ENCODE measurements at regions not wholly inside any gene's neighbourhood (a gene's known extent, or its start where the extent isn't known, plus 50 kb on each side); places are given as distances from the start of the nearest gene placed in this dataset.
"Not testable (repeated sequence)": the region's sequence is repeated elsewhere in the genome, so short reads cannot be mapped to it uniquely, and the experiment has no call there.

DNA sequence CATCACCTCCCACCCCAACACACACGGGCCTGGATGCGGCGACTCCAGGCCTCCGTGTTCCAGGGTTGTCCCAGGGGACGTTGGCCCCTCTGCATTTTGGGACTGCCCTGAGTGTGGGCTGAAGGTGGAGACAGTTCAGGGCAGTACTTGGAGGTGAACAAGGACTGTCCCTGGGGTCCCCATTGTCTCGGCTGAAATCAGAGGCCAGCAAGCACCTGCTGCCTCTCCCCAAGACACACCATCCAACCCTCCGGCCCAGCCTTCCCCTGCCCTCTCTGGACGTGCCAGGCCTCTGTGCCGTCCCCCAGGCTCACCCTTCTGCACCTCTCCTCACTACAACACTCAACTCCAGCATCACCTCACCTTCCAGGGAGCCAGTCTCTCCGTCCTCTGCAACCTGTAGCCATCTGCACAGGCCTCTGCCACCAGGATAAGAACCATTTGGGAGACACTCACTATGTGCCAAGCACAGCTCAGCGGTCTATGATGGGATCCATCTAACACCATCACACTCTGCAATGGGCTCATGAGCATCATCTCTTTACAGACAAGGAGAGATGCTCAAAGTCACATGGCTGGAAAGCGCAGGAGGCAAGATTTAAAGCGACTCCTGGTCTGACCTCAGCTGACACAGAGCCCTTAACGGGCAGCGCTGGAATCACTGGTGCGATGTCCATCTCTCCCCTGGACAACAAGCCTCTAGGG, 104.5 kb upstream of the SEC14L1 start:
- intact Hi-C loops (cut with DNase I), result no loop called here
- no peak for ATAC-seq
- no peak for DNase-seq (ENCODE audit: missing footprints)

DNA sequence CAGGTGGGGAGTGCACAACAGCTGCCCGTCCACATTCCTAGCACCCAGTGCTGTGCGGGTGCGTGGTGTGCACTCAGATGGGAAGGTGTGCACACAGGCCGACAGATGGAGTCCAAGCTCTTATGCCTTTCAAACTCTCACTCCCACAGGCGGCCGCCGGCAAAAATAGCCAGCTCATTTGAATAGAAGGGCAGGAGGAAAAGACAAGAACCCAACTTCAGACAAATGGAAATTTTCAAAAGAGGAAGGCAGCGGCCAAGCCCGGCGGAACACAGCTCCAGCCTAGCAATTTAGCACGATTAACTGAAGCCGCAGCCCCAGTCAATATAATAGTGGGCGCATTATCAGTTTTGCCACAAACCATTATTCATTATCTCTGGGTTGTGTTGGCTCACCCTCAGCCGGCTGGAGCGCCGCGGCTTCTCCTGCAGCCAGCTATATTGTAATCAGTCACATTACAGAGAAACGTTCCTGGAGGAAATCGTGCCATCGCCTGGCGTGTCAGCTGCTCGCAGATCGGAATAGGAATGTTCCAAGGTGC, 103.9 kb upstream of the SEC14L1 start:
- ATAC-seq (peak; percentile 44), DNase-seq (ENCODE audit: missing footprints) (no peak)
- intact Hi-C loops (cut with DNase I), result no loop called here

DNA sequence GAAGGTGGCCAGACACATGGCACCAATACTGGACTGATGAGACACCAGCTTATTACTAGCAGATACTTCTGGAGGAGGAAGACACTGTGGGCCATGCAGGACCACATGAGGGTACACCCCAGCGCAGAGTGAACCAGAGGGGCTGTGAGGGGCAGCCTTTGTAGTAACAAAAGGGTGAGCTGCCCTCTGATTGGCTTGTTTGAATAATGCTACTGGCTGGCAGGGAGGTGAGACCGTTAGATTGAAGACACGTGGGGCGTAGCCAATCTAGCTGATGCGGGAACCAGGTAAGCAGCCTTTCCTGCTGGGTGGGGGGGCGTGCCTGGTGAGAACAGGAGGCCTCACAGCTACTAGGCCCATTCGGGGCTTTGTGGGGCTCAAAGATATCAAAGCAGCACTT, 102.8 kb upstream of the SEC14L1 start:
- DNase-seq (ENCODE audit: missing footprints) (no peak), ATAC-seq (no peak)
- intact Hi-C loops (cut with DNase I), result no loop called here

DNA sequence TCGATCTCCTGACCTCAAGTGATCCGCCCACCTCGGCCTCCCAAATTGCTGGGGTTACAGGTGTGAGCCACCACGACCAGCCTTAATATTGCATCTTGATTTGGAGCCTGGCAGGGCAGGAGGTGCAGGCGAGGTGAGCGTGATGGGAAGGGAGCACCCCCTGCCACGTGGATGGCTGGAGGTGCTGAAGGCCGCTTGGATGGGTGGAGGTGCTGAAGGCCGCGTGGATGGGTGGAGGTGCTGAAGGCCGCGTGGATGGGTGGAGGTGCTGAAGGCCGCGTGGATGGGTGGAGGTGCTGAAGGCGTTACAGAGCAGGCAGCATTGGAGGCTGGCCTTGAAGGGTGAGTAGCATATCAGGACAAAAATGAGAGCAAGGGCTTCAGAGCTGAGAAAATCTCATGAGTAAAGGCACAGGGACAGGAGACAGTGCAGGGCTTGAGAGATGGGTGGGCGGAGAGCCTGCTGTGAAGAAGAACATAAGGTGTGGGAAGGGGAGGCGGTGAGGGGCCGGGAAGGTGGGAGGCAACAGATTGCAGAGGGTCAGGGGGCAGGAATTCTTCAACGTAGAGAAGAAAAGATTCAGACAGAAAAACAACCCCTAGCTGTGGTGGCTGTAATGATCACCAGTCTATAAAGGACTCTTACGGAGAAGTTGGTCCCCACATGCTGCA, 101.7 kb upstream of the SEC14L1 start:
- intact Hi-C loops (cut with DNase I), result no loop called here
- DNase-seq (ENCODE audit: missing footprints) (no peak), ATAC-seq (no peak)

DNA sequence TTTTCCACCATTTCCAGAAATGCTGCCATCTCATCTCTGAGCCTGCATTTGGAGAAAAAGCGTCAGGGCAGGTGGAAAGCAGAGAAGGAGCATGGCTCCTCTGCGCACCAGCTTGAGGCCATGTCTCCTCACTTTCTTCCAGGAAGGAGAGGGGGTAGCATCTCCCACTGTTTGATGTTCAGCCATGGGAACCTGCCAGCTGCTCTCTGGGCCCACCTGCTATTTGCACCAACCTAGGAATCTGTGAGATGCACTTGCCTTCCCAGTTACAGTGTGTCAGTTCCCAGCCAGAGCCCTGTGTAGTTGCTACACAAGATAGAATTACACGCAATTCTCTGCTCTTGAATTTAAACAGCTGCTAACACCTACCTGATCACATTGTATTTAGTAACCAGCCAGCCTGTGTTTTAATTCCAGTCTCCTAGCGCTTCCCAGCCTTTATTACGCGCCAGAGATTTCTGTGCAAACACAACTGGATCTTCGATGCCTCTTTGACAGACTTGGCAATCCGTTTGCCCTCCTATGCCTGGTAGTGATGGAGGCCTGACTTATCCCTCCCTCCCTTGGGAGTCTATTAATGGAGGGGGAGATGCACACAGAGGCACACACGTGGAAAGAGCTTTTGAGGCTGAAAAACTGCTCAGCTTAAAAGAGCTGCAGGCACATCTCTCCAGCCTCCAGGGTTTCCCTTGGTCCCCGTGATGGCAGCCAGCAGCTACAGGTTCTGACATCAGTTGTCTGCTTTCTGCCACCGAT, 98.1 kb upstream of the SEC14L1 start:
- no peak for ATAC-seq
- intact Hi-C loops (cut with DNase I), result no loop called here
- DNase-seq (ENCODE audit: missing footprints), result no peak

DNA sequence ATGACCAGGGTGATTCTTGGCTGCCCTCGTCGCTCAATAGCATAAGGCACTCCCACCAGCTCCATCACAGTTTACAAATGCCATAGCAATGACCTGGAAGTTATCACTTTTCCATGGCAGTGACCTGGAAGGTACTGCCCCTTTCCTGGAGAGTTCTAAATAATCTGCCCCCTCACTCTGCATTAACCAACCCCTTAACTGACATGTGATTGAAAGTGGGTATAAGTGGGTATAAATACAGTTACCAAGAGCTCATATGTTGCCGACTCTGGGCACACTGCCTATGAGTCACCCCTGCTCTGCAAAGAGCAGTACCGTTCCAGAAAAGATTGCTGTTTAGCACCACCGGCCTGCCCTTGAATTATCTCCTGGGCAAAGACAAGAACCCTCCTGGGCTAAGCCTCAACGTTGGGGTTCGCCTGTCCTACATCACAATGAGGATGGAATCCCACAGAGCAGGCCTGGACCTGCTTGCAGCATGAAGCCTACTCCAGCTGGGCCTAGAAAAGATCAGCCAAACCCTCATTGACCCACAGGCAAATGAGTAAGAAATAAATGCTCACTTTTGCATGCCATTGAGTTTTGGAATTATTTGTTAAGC, 95.2 kb upstream of the SEC14L1 start:
- DNase-seq (ENCODE audit: missing footprints), result no peak
- intact Hi-C loops (cut with DNase I), result no loop called here
- no peak for ATAC-seq

DNA sequence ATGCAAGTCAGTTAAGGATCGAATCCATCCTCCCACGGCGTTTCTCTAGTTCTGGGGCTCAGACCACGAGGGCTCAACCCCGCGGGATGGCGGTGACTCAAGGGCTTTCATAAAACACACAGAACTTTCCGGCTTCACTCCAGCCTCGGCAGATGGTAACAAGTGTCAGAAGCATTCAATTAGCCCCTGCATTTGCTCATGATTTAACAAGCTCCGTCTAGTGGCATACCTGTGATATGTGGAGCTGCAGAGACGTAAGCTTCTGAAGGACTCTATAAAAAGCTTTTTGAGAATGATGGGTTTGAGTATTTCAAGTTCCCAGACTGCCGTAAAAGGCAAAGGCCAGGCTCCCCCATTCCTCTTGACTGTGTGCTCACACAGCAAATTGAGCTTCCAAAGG, 91.3 kb upstream of the SEC14L1 start:
- DNase-seq (ENCODE audit: missing footprints), result no peak
- ATAC-seq, result no peak
- intact Hi-C loops (cut with DNase I), result no loop called here

DNA sequence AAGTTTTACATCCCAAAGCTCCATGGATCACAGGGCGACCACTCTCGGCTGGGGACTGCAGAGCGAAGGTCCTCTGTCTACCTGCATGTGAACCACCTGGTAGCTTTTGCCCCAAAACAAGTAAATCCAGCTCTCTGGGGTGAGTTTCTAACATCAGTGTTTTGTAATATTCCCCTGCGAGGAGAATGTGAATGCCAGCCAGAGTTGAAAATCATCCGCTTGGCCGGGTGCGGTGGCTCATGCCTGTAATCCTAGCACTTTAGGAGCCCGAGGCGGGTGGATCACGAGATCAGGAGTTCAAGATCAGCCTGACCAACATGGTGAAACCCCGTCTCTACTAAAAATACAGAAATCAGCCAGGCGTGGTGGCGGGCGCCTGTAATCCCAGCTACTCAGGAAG, 89.9 kb upstream of the SEC14L1 start:
- ATAC-seq; DNase-seq (ENCODE audit: missing footprints); intact Hi-C loops (cut with DNase I): not testable (repeated sequence)

DNA sequence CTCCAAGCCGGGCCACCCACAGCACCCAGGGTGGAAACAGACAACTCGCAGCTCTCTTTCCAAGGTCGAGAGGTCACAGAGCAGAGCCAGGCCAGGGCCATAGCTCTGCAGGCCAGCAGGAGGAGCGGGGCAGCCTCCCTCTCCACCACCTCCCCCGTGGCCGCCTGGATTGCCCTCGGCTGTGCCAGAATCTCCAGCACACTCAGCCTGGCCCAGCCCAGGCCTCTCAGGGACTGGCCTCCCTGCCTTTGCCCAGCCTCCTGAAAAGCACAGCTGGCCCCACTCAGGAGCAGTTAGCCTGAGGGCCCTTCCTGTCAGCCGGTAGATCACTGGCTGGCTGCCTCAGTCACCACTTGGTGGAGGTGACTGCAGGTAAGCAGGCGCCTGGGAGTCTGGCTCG, 85.8 kb upstream of the SEC14L1 start:
- ATAC-seq (no peak), DNase-seq (ENCODE audit: missing footprints) (no peak)
- intact Hi-C loops (cut with DNase I), result no loop called here

DNA sequence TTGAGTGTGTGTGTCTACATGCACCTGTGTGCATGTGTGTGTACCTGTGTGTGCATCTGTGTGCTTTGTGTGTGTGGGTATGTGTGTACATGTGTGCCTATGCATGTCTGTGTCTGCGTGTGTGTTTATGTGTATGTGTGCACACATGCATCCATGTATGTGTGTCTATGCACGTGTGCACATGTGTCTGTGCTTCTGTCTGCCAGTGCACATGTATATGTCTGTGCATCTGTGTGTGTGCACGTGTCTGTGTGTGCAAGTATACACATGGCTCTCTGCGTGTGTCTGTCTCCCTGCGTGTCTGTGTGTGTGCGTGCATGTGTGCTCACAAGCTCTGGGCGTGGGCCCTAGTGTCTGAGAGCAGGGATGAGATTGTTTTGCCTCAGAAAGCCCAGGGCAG, 85.3 kb upstream of the SEC14L1 start:
- DNase-seq (ENCODE audit: missing footprints), result no peak
- ATAC-seq, result no peak
- intact Hi-C loops (cut with DNase I), result no loop called here

DNA sequence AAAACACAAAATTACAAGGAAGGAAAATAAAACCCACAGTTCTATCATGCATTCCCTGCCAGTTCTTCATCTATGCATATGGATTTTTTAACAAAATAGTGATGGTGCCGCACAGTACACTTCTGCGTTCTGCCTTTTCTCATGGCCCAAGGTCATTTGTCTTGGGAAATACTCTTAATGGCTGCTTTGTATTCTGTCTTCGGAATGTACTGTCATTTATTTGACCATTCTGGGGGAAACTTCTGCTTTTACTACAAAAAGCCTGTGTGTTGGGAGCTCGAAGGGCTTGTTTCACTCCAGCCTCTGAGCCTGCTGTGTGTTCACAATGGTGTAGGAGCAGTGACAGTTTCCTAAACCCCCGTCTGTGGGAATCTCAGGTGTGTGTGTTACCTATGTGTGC, 82.8 kb upstream of the SEC14L1 start:
- intact Hi-C loops (cut with DNase I), result no loop called here
- DNase-seq (ENCODE audit: missing footprints), result no peak
- ATAC-seq, result no peak

DNA sequence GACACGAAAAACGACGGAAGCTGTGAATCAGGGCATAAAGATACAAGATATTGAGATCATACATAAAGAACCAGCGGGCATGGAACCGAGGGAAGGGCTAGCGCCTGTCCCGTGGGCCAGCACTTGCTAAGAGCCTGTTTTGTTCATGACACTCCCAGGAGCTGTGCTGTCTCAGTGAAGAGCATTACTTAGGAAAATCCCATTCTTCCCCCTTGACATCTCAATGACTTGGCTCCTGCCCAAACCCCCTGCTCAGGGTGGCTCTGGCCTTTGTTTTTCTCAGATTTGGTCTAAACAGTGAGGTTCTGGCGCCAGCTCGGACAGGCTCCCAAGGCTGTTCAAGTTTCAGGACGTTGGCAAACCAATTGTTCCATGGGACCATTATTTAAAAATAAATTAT, 79.1 kb upstream of the SEC14L1 start:
- intact Hi-C loops (cut with DNase I), result no loop called here
- no peak for ATAC-seq
- DNase-seq (ENCODE audit: missing footprints), result no peak

DNA sequence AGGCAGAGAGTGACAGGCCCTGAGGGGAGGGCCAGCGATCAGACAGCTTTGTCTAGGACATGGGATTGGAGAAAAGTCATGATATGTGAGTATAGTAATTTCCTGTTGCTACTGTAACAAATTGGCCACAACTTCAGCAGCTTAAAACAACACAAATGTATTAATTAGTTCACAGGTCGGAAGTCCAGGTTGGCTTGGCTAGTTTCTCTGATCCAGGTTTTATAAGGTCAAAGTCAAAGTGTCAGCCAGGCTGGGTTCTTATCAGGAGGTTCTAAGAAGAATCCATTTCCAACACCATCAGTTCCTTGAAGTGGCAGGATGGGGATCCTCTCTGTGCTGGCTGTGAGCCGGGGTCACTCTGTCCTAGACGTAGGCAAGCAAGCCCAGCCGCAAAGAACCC, 76.2 kb upstream of the SEC14L1 start:
- no peak for DNase-seq (ENCODE audit: missing footprints)

DNA sequence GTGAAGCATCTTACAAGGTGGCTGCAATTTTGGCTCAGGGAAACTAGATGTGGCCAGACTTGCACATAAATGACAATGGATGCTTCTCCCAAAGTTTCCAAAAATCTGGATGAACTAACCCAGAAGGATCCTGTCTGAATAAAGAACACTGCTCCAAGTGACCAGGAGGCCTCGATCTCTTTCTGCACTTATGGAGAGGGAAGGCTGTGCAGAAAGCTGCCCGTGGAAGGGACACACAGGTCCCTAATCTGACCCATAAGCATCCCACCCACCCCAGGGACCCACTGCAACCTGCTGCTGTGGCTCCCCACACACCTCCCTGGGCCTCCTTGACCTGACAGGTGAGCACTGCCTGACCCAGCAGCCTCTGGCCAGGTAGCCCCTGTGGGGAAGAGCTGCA, 74.6 kb upstream of the SEC14L1 start:
- DNase-seq (ENCODE audit: missing footprints) (no peak), ATAC-seq (no peak)
- intact Hi-C loops (cut with DNase I), result no loop called here

More for the DNA sequence above, 76.2 kb upstream of the SEC14L1 start:
- ATAC-seq, result no peak
- intact Hi-C loops (cut with DNase I), result no loop called here

DNA sequence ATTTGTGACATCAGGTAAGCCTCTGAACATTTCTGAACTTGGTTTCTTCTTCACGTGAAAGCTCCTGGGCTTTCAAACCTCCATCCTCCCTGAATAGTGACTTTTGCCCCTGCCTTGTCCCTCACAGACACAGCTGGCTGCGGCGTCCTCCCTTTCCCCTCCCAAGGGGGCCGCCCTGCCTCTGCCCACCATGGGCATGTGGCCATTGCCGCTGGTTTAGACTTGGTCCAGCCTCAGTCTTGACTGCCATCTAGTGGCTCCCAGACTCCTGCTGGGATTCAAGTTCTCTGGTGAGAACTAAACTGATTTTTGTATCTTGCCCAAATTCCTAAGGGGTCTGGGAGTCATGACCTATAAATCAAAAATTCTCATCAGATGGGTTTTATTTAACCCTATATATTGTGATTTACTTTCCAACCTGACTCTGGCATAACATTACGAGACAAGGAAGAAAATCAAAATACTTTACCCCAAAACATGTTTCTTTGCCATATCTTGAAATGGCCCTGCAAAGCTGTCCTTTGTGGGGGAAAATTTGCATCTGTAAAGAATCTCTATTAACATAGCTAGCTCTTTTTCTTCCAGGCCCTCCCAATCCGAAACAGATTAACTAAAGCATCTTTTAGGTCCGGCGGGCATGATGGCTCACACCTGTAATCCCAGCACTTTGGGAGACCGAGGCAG, 73.9 kb upstream of the SEC14L1 start:
- DNase-seq (ENCODE audit: missing footprints); intact Hi-C loops (cut with DNase I): not testable (repeated sequence)
- ATAC-seq, result peak; percentile 50

DNA sequence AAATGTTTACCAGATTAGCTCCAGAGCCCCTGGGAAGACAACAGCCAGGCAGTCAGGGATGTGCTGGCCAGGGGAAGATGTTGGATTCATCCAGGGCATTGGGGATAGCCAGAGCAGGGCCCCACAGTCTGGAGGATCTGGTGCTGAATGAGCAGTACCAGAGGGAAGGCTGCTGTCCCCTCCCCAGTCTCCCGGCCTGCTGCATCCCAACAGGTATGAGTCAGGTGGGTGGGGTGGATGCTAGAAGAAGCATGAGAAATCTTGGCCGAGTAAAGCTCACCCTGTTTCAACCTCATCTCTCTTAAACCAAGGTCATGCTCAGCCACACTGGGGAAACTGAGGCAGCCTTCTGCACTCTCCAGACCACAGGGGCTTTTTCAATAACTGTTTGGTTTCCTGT, 71.9 kb upstream of the SEC14L1 start:
- no peak for ATAC-seq
- no peak for DNase-seq (ENCODE audit: missing footprints)
- intact Hi-C loops (cut with DNase I), result no loop called here

DNA sequence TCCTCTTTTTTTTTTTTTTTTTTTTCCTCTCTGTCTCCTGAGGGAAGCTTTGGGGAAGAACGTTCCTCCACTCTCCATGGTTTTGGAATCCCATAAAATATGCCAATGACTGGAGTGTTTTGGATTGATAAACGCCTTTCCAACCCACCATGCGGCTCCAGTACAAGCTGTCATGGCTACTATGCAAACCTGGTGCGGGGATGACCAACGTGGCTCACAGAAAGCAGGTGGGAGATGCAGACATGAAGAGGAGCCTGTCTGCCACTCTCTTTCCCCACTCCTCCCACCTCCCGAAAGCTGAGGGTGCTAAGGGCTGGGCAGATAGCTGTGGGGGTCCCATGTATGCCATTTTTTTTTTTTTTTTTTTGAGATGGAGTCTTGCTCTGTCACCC, 69.9 kb upstream of the SEC14L1 start:
- DNase-seq (ENCODE audit: missing footprints) (no peak), ATAC-seq (no peak)
- intact Hi-C loops (cut with DNase I), result no loop called here

DNA sequence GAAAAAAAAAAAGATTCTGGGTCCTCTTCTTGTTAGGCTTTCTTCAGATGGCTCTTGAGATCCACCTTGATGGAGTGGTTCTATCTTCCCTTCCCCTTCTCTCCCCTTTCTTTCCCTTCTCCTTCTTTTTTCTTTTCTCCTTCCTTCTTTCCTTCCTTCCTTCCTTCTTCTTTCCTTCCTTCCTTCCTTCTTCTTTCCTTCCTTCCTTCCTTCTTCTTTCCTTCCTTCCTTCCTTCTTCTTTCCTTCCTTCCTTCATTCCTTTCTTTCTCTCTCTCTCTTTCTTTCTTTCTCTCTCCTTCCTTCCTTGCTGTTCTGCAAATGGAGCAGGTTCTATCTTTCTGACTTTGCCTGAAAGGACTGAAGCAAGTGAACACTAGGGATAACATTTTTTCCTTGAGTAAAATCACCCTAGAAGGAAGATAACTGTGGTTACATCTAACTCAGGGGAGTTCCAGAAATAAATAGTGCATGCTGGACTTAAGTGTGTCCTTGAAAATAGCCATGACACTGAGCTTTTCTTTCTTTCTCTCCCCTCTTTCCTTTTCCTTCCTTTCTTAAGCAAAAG, 68.8 kb upstream of the SEC14L1 start:
- DNase-seq (ENCODE audit: missing footprints) (no peak), ATAC-seq (no peak)
- intact Hi-C loops (cut with DNase I), result no loop called here

DNA sequence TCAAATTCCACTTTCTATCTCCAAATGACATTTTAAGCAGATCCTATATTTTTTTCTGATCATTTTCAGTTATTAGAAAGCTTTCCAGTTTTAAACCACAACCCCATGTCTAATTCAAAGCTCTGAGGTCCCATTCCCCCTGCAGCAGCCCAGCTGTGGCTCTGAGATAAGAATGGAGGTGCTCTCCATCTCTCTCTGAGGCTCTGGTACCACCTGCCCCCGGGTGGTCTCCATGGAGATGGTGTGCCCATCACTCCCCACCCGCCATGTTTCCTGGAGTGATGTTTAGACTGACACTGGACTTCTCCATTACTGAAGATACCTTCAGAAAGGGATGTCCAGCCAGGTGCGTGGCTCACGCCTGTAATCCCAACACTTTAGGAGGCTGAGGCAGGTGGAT, 68.1 kb upstream of the SEC14L1 start:
- intact Hi-C loops (cut with DNase I), result no loop called here
- DNase-seq (ENCODE audit: missing footprints), result no peak
- no peak for ATAC-seq

Data from Right ventricle myocardium inferior (tissue), 1 donor.